Caco-2 (cell line): ENCODE measurements at regions not wholly inside any gene's neighbourhood (a gene's known extent, or its start where the extent isn't known, plus 50 kb on each side); places are given as distances from the start of the nearest gene placed in this dataset.

Source experiments
- BruUV-seq: library from RNA; stranded (reverse); fragments of 400-500 nt; replicated peaks from 2 replicates; lab custom pipeline; 2021; lab: Mats Ljungman, UMichigan
- CTCF ChIA-PET: fragments of 300-600 bp; sonication (Branson Sonifier 250); formaldehyde crosslinking; loops from one replicate; lab custom pipeline; 2022; ENCODE audit warnings: antibody characterized with exemption; lab: Charles Lee
- POLR2A ChIA-PET: fragments of 300-600 bp; sonication (Branson Sonifier 250); formaldehyde crosslinking; loops from one replicate; lab custom pipeline; 2022; ENCODE audit warnings: antibody characterized with exemption; lab: Charles Lee
- DNase-seq, 2 experiments: peaks; one replicate each; pipeline versions ENCODE4 v3.0.0 to v3.0.0-alpha.2; 2020 to 2022
- H3K27me3 ChIP-seq: replicated peaks from 2 replicates; pipeline ENCODE4 v1.6.0; 2011; ENCODE audit warnings: low read length; ENCODE audit not compliant: control insufficient read depth, insufficient read depth
- H3K36me3 ChIP-seq: 2 replicates; pipeline ENCODE4 v1.5.1; 2011; ENCODE audit warnings: low read length; ENCODE audit not compliant: control insufficient read depth, insufficient read depth
- H3K4me1 ChIP-seq: fragments of 250-450 bp; sonication (Bioruptor Pico); 2 replicates; pipeline ENCODE4 v1.5.1; 2020; ENCODE audit warnings: mild to moderate bottlenecking
- H3K4me3 ChIP-seq: 2 replicates; pipeline ENCODE4 v1.5.1; 2011; ENCODE audit warnings: low read depth, mild to moderate bottlenecking, control low read depth, low read length
- H3K9me3 ChIP-seq: fragments of 250-450 bp; sonication (Bioruptor Pico); 2 replicates; pipeline ENCODE4 v1.5.1; 2020; ENCODE audit warnings: mild to moderate bottlenecking, moderate library complexity
- H3K27ac Mint-ChIP-seq: one replicate; pipeline ENCODE4 v1.8.0; 2022; ENCODE audit warnings: mixed read lengths; ENCODE audit not compliant: unreplicated experiment
- H3K27me3 Mint-ChIP-seq: one replicate; pipeline ENCODE4 v1.8.0; 2022; ENCODE audit warnings: mixed read lengths; ENCODE audit not compliant: insufficient read depth, unreplicated experiment
- H3K36me3 Mint-ChIP-seq: one replicate; pipeline ENCODE4 v1.8.0; 2022; ENCODE audit warnings: mild to moderate bottlenecking, mixed read lengths; ENCODE audit not compliant: insufficient read depth, unreplicated experiment
- H3K4me1 Mint-ChIP-seq: one replicate; pipeline ENCODE4 v1.8.0; 2022; ENCODE audit warnings: low read depth, mixed read lengths; ENCODE audit not compliant: unreplicated experiment
- H3K4me3 Mint-ChIP-seq: one replicate; pipeline ENCODE4 v1.8.0; 2022; ENCODE audit warnings: mild to moderate bottlenecking, moderate library complexity, mixed read lengths; ENCODE audit not compliant: unreplicated experiment
- H3K9me3 Mint-ChIP-seq: one replicate; pipeline ENCODE4 v1.8.0; 2022; ENCODE audit warnings: mixed read lengths; ENCODE audit not compliant: unreplicated experiment
- intact Hi-C: fragments of 100-400 bp; cut with micrococcal nuclease; formaldehyde crosslinking; loops from one replicate; pipeline ENCODE4 v1.10.0; 2022; ENCODE audit not compliant: unreplicated experiment
- TF ChIP-seq, protein P1 (sequence below), 2 experiments: fragments of 200-600 bp in 1 of 2; IDR thresholded peaks; 1 replicate in 1 of 2; 2 replicates in 1 of 2; pipeline versions ENCODE4 v1.5.1 to v1.8.0; 2011 to 2022; ENCODE audit warnings: antibody characterized with exemption in 1 of 2, control low read depth in 1 of 2, inconsistent platforms in 1 of 2, low read depth in 1 of 2, low read length in 1 of 2, mild to moderate bottlenecking in 1 of 2, moderate library complexity in 1 of 2; ENCODE audit not compliant: insufficient read depth in 1 of 2, severe bottlenecking in 1 of 2, unreplicated experiment in 1 of 2

DNA sequence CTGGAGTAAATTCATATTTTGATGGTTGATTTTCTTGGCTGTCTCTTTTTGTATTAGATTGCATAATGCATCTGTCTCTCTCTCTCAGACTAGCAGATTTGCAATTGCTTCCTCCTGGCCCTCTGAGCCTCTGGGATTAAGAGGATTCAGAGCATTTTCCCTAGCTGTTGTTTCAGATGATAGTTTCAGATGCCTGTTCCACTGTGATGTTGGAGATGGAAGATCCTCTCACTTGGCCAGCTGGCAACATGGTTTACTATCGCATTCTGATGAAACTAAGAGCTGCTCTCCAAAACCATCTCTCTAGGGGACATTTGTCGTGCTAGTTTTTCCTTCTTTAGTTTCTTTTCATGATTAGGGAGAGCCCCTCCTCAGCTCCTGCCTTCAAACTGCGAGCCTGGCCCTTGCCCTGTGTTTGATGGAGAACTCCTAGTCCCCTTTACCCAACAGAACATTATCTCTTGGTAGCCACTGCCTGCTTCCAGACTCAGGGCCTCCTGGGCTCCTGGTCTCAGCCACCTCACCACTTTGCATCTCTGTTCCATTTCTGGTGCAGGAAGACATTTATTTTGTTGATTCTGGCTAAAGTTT is 244.6 kb downstream of the B3GLCT start:
- no peak for DNase-seq
- no peaks in the 10 kb centered on the region for H3K4me1 Mint-ChIP-seq
- no TSS peak for BruUV-seq
- H3K27ac Mint-ChIP-seq = no peak overlapping the region
- Histone ChIP-seq H3K9me3 (no peaks in the 10 kb centered on the region), H3K27me3 (no peaks in the 10 kb centered on the region), H3K36me3 (no peaks in the 10 kb centered on the region), H3K4me3 (no peak overlapping the region), H3K4me1 (no peaks in the 10 kb centered on the region)
- intact Hi-C loops = no loop called here
- CTCF ChIA-PET = no interaction called here
- POLR2A ChIA-PET = no interaction called here
- TF ChIP-seq, protein P1, sequence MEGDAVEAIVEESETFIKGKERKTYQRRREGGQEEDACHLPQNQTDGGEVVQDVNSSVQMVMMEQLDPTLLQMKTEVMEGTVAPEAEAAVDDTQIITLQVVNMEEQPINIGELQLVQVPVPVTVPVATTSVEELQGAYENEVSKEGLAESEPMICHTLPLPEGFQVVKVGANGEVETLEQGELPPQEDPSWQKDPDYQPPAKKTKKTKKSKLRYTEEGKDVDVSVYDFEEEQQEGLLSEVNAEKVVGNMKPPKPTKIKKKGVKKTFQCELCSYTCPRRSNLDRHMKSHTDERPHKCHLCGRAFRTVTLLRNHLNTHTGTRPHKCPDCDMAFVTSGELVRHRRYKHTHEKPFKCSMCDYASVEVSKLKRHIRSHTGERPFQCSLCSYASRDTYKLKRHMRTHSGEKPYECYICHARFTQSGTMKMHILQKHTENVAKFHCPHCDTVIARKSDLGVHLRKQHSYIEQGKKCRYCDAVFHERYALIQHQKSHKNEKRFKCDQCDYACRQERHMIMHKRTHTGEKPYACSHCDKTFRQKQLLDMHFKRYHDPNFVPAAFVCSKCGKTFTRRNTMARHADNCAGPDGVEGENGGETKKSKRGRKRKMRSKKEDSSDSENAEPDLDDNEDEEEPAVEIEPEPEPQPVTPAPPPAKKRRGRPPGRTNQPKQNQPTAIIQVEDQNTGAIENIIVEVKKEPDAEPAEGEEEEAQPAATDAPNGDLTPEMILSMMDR (IDR thresholded peaks at IDR 0.05; ENCODE audit: insufficient read depth in 1 of 2, low read depth in 1 of 2, low read length in 1 of 2, severe bottlenecking in 1 of 2, unreplicated experiment in 1 of 2) = no peak
- no peak overlapping the region for H3K4me3 Mint-ChIP-seq
- H3K9me3 Mint-ChIP-seq = no peaks in the 10 kb centered on the region
- no peaks in the 10 kb centered on the region for H3K36me3 Mint-ChIP-seq
- H3K27me3 Mint-ChIP-seq = peaks cover 2% of the 10 kb centered on the region

DNA sequence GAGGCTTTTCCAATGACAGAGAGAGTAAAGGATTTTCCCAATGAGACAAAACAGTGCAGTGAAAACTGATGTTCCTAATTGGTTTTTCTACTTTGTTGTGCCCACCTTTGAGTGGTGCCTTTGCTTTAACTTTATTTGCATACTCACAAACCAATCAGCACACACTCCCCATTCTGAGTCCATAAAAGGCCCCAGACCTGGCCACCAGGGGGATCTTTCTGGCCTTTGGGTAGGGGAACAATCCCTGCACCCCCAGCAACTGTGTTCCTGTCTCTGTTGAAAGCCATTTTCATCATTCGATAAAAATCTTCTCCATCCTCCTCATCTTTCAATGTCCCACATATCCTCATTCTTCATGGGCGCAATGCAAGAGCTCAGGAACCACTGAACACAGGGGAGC is 252.8 kb downstream of the B3GLCT start:
- intact Hi-C loops = no loop called here
- Histone ChIP-seq H3K36me3 (no peaks in the 10 kb centered on the region), H3K27me3 (no peaks in the 10 kb centered on the region; the same call in 1 of the 2 replicates), H3K4me1 (no peaks in the 10 kb centered on the region), H3K4me3 (no peak overlapping the region), H3K9me3 (no peaks in the 10 kb centered on the region)
- ChIA-PET CTCF (no interaction called here), POLR2A (no interaction called here)
- H3K27ac Mint-ChIP-seq = no peak overlapping the region
- no peaks in the 10 kb centered on the region for H3K9me3 Mint-ChIP-seq
- H3K4me3 Mint-ChIP-seq = no peak overlapping the region
- BruUV-seq = no TSS peak
- no peaks in the 10 kb centered on the region for H3K36me3 Mint-ChIP-seq
- H3K27me3 Mint-ChIP-seq = peaks cover 2% of the 10 kb centered on the region
- DNase-seq = no peak
- no peaks in the 10 kb centered on the region for H3K4me1 Mint-ChIP-seq
- TF ChIP-seq, protein P1 (IDR thresholded peaks at IDR 0.05; ENCODE audit: insufficient read depth in 1 of 2, low read depth in 1 of 2, low read length in 1 of 2, severe bottlenecking in 1 of 2, unreplicated experiment in 1 of 2) = no peak

DNA sequence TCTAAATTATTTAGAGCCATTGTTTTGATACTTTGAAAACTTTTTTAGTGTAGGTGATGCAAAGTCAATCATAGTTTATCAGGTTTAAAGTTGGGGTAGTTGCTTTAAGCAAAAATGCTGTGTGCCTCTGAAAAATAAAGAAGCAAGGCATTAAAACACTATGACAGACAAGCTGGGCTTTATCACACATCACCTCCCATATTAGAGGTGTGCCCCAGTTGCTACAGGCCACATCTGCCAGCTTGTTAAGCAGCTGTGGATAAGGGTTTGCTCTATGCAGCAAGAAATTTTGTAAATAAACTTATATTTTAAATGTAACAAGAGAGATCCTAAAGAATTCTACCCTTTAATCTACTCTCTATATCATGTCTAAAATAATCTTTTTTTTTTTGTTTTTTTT is 255.8 kb downstream of the B3GLCT start:
- Mint-ChIP-seq H3K27me3 (no peaks in the 10 kb centered on the region), H3K4me3 (no peak overlapping the region), H3K36me3 (no peaks in the 10 kb centered on the region), H3K9me3 (no peaks in the 10 kb centered on the region), H3K27ac (no peak overlapping the region), H3K4me1 (no peaks in the 10 kb centered on the region)
- BruUV-seq = no TSS peak
- Histone ChIP-seq H3K27me3 (no peaks in the 10 kb centered on the region; the same call in 1 of the 2 replicates), H3K9me3 (no peaks in the 10 kb centered on the region), H3K4me1 (no peaks in the 10 kb centered on the region), H3K36me3 (no peaks in the 10 kb centered on the region), H3K4me3 (no peak overlapping the region)
- ChIA-PET POLR2A (no interaction called here), CTCF (no interaction called here)
- intact Hi-C loops = no loop called here
- TF ChIP-seq, protein P1 (IDR thresholded peaks at IDR 0.05; ENCODE audit: insufficient read depth in 1 of 2, low read depth in 1 of 2, low read length in 1 of 2, severe bottlenecking in 1 of 2, unreplicated experiment in 1 of 2) = no peak
- no peak for DNase-seq
